Left renal pelvis (tissue), 4 donors: ENCODE measurements at regions not wholly inside any gene's neighbourhood (a gene's known extent, or its start where the extent isn't known, plus 50 kb on each side); places are given as distances from the start of the nearest gene placed in this dataset.

Experiments used
- DNase-seq, 4 donors: peaks; one replicate each; pipeline ENCODE4 v3.0.0-alpha.2; 2013; ENCODE audit warnings: low read depth in 4 of 4, low spot score in 3 of 4

GRCh38 chr13:80572308-80572922 lies 231.5 kb upstream of the SPRY2 start:
- no peak for DNase-seq

GRCh38 chr13:80571346-80572307 lies 230.7 kb upstream of the SPRY2 start:
- DNase-seq, result no peak

- no peak for DNase-seq
Measured at GRCh38 chr13:80563439-80563838, 222.5 kb upstream of the SPRY2 start.

DNA sequence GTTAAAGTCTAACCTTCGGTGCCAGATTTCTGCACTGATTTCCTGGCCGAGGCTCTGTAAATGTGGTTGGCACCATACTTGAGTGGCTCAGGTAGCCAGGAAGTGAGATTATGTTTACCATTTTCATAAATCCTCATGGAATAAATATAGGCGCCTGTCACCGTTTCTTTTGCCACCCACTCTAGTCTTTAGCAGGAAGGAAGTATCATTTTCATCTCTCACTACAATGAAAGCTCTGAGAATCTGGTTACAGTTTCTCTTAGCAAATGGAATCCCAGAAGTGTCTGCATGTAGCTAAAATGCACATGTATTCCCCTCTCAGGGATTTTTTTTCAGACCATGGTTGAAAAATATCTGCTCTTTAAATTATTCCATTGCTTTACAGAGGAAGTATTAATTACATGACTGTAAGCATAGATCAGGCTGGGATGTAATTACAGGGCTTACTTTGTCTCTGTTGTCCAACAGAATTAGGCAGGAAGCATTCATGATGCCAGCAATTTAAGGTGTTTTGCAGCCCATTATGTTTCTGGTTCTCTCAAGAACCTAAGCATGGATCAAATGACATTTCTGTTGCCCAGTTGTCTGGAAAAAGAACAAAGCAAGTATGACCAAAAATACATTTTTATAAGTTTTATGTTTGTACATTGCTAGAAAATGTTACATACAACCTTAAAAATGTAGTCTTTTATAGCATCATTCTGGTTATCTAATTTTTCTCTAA lies 221.7 kb upstream of the SPRY2 start:
- peak in 1 of 4 donors; percentile 24 for DNase-seq

DNA sequence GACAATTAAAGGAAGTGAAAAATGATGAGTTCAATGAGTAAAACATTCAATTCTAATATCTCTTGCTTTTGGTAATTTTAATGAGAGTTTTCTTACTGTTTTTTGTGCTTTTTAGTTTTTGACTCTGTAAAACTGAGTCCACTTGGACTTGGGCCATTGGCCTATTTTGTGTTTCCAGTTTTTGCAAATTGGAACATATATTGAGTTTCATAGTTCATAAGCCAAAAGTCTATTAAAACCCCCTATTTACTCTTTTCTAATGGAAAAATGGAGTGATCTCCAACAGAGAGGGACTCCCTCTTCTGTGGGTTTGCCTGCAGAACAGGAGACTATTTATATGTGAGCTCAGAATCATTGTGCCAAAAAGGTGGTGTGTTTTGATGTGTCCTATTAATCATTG lies 219.7 kb upstream of the SPRY2 start:
- DNase-seq, result no peak

GRCh38 chr13:80559944-80560343 lies 219.0 kb upstream of the SPRY2 start:
- no peak for DNase-seq

DNA sequence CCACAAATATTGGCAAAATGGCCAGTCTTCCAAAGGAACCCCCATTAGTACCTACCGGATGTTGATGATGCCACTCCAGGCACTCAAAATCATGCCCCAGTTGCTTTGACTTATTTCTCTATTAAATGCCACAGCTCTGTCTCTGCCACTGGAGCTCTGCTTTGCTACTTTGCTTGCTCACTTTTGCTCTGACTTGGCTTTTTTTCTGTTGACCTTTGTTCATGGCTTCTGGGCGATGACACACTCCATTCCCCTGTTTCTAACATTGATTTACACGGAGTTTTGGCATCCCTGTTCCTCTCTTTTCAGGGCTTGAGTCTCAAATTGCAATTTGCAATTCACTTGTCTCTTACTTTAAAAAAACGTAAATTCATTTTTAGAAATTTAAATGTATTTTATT lies 217.1 kb upstream of the SPRY2 start:
- DNase-seq, result no peak

DNA sequence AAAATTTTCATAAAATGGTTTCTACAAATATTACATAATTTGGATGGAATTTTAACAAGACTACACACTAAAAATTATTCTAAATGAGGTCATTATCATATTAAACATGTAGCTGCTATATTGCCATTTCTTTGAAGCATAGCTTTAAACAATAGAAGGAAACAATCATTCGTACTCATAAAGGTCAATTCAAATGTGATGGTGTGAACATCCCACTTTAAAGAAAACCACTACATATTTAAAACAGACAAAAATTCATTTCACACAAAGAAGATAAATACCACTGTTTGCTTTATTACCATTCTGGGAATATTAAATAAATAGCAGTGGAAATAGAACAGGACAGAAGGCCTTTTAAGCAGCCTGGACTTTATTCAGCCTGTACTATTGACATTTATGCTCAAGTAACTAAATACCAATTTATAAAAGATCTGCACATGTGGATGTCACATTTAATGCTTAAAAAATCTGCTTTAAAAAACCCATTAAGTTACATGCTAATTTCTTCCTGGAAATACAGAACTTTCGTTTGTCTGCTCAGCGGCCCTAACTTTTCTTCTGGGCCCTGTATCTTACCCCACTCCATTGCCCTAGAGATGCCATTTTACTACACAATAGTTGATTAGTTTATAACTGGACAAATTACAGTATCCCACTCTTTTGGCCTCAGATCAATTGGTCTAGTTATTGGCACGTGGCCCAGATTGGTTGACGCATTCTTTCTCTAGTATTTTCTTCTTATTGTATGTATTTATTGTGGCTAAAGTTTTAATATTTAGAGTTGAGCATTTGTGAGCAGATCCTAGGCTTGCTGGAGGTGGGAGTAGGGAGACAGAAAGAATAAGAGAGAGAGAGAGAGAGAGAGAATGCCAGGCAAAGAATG lies 215.1 kb upstream of the SPRY2 start:
- DNase-seq, result no peak

GRCh38 chr13:80552851-80553440 lies 212.0 kb upstream of the SPRY2 start:
- DNase-seq, result no peak

- DNase-seq, result peak in 1 of 4 donors; percentile 24
Measured at GRCh38 chr13:80551650-80552497, 210.9 kb upstream of the SPRY2 start.

GRCh38 chr13:80550971-80551441 lies 210.1 kb upstream of the SPRY2 start:
- no peak for DNase-seq

DNA sequence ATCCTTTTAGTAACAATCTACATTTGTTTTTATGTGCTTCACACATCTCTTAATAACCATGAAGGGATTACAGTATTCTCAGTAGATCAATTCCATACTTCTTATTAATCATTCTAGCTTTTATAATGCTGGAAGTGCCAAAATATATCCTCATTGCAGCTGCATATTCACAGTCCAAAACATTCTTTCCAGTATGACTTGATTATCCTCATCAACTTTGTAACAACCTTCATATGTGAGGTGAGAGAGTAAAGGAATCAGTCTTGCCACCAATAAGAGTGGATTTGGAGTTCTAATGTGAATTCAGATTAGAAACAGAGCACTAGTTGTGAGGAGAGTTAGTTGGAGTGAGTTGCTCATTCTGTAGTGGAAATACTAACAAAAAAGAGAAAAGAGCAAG lies 208.0 kb upstream of the SPRY2 start:
- no peak for DNase-seq

DNA sequence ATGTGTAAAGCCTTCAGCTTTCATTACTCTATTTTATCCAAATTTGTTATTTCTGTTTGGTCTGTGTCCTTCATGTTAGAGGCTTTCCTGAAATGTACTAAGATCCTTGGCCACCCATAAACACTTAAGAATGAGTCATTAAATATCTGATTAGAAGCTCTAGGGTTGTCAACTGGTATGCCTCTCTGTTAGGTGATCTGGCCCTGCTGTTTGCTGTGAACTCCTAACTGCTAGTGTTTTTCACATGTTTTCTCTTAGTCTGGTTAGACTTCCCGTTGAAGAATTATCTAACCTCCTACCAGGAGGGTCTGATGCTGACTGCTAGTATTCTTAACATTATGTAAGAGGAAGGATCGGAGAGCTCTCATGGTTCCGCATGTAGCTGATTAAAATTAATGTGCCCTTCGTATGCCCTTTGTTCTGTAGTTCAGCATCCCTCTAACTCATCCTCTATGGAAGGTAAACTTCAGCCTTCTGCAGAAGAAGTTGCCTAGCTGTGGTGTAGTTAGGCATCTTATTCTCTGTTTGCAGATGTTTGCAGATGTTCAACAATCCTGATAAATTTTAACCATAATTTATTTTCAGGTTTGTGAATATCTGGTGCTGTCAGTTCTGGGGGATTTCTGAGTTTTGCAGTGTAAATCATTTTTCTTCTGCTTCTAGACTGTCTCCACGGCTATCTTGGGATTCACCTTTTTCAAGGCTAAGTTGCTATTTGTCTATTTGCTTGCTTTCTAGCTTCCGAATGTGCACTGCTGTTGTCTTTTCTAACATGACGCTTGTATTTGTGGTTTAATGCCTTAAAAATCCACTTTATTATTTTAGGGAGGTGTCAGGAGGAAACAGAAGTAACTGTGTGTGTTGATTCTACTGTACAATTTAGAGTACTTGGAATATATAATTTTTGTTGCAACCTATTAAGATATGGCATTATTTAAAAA lies 207.2 kb upstream of the SPRY2 start:
- no peak for DNase-seq

- no peak for DNase-seq
Measured at GRCh38 chr13:80547341-80547740, 206.4 kb upstream of the SPRY2 start.

GRCh38 chr13:80533175-80533574 lies 192.2 kb upstream of the SPRY2 start:
- DNase-seq, result no peak

DNA sequence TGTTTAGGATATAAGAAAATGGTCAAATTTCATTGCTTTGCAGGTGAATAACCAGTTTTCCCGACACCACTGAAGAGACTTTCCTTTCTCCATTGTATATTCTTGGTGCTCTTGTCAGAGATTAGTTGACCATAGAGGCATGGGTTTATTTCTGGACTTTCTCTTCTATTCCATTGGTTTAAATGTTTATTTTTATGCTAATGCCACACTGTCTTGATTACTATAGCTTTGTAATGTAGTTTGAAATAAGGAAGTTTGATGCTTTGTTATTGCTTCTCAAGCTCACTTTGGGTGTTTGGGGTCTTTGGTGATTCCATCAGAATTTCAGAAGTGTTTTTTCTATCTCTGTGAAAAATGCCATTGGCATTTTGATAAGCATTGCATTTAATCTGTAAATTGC lies 190.0 kb upstream of the SPRY2 start:
- no peak for DNase-seq

GRCh38 chr13:80530191-80530590 lies 189.3 kb upstream of the SPRY2 start:
- DNase-seq, result no peak

DNA sequence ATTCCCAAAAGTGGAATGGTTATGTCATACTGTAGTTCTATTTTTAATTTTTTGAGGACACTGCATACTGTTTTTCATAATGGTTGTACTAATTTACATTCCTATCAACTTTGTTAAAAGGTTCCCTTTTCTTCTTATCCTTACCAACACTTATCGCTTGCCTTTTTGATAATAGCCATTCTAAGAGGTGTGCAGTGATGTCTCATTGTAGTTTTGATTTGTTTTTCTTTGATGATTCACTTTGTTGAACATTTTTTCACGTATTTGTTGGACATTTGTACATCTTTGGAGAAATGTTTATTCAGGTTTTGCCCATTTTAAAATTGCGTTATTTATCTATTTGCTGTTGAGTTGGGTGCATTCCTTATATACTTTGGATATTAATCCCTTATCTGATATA lies 188.8 kb upstream of the SPRY2 start:
- no peak for DNase-seq
